PC-3 (cell line): ENCODE measurements at regions not wholly inside any gene's neighbourhood (a gene's known extent, or its start where the extent isn't known, plus 50 kb on each side); places are given as distances from the start of the nearest gene placed in this dataset.

Experiments
- CTCF ChIP-seq: fragments of 300-600 bp; sonication (generic); conservative IDR thresholded peaks from 2 replicates; pipeline ENCODE4 v1.5.1; 2017; ENCODE audit warnings: antibody characterized with exemption, low read depth, mild to moderate bottlenecking, low read length
- EZH2 ChIP-seq: fragments of 300-600 bp; sonication (generic); IDR thresholded peaks from one replicate; pipeline ENCODE4 v1.6.1; 2017; ENCODE audit warnings: antibody characterized with exemption, mild to moderate bottlenecking, low read length; ENCODE audit not compliant: unreplicated experiment
- EZH2phosphoT487 ChIP-seq: fragments of 300-600 bp; sonication (generic); IDR thresholded peaks from 2 replicates; pipeline ENCODE4 v1.6.1; 2018; ENCODE audit warnings: mild to moderate bottlenecking, antibody characterized with exemption, low read length, borderline replicate concordance

GRCh38 chr5:68838157-68838718 lies 255.6 kb upstream of the SLC30A5 start:
- TF ChIP-seq CTCF (no peak), EZH2 (no peak), EZH2phosphoT487 (no peak)
